AML-193 (cell line): ENCODE measurements at regions not wholly inside any gene's neighbourhood (a gene's known extent, or its start where the extent isn't known, plus 50 kb on each side); places are given as distances from the start of the nearest gene placed in this dataset.

Experiments used
- DNase-seq, 2 experiments: peaks; one replicate each; lab custom pipeline; 2025; lab: John Stamatoyannopoulos, UW

DNA sequence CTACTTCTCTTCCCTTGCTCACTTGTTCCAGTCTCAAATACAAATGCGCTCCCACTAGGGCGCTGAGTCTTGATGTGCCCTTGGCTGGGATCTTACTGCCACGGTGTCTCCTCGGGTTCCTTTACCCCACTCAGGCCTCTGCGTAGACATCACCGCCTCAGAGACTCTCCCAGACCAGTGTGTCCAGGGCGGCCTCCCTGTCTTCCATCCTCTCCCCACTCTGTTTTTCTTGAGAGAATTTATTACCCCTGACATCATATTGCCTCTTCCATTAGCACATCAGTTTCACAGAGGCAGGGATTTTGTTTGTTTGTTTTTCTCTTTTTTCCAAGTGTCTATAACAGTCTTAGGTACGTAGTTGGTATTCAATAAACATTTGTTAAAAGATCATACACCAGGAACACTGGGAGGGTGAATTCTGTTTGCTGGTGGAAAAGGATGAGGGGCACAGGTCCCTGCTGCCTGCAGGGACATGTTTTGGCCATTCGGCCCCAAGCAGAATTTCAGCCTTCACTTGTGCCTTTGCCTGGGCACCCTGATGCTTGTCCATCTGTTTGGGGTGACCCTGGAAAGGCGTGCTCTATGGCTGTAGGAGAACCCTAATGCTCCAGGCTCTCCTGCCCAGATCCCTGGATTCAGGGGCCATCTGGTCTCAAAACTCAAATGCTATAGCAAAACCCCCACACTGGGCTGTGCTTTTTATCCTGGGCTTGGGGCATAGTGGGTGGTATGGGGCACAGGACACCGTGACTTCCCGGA lies 55.0 kb downstream of the RPL37A start:
- DNase-seq: no peak

DNA sequence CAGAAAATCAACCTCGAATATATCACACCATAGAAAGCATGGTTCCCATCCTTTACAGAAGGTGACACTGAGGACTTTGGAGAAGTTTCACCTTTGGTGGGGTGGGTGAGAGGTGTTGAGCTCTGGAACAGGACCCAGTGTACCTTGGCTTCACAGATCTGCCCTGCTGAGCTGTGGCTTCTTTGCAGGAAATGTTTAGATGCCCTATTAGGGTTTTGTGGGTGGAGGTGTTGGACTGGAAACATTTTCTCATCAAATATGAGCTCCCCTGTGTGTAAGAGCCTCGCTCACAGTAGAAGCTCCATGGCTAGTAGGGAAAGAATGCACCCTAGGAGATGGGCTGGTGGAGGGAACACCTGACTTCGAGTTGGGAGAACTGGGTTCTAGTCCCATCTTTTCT lies 55.6 kb downstream of the RPL37A start:
- no peak for DNase-seq

DNA sequence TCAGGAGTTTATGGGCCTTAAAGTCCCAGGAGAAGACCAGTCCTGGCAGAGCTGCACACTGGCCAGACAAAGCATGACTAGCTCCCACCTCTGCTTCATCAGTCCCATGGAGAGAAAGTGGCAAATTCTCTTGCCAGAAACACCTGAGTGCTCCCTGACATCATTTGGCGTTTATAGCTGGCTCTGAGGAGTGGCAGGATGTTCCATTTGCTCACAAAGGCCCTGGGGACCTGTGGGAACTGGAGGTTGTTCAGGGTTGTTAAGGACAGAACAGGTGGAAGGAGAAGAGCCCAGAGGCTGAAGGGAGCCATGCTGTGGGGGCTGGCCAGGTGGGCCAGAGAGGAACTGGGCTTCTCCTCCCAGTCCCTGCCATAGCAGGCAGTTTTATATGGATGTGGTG lies 56.1 kb downstream of the RPL37A start:
- no peak for DNase-seq

DNA sequence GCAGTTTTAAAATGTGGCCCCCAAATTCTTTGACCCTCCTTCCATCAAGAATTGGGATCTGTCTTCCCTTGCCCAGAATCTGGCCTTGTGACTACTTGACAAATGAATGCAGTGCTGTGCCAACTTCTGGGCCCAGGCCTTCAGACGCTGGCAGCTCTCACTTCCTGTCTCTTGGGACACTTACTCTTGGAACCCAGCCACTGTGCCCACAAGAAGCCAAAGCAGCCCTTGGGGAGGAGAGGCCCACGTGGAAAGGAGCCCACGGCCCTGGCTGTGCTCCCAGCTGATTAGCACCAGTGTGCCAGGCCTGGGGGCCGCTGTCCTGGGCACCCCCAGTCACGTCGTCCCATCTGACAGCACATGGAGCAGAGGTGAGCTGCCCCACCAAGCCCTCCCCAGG lies 56.6 kb downstream of the RPL37A start:
- DNase-seq: peak; percentile 51 to 53

DNA sequence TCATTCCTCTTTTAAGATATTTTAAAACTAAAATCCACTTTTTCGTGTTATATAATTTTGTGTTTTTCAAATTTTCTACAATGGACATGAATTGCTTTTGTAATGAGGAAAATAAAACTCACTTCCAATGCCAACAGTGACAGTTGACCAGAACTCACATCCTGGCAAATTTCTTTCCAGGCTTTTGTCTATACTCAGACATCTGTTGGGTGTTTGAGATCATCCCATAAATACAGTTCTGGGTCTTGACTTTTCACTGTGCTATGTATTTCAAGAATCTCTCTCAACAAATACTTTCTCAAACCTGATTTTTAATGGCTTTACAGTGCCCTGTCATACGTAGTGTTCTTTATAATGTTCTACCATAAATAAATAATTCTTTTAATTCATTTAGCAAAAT lies 57.6 kb downstream of the RPL37A start:
- DNase-seq: no peak

DNA sequence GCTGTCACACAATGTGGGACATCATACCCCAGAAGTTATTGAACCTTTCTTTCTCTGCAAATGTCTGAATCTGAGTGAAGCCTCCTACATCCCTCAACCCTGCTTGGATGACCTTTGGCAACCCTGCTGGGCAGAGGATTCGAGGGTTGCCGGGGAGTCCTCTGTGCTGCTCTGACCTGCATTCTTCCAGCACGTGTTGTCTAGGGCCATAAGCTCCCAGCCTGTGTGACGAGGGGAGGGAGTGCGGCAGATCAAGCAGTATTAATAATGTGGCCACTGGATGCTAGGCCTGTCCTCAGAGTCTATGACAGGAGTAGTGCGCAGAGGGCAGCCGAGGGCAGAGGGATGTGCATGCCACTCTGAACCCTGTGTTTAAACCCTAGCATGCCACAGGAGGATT lies 58.8 kb downstream of the RPL37A start:
- no peak for DNase-seq

DNA sequence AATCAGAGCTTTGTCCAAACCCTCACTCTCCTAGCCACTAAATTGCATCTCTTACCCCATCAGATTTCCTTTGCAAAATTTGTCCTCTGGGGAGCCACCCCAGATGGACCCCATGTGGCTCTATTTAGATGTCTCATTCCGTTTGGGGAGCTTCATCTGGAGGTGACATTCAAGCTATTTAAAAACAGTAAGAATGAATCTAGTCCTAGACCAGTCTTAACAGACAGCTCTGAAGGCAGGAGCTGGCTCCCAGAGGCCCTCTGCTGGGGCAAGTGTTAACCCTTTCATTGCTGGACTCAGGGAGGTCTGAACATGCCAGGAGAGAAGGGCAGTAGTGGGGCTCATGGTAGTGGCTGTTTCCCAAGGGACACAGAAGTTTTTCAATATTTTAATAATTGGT lies 59.2 kb downstream of the RPL37A start:
- no peak for DNase-seq

DNA sequence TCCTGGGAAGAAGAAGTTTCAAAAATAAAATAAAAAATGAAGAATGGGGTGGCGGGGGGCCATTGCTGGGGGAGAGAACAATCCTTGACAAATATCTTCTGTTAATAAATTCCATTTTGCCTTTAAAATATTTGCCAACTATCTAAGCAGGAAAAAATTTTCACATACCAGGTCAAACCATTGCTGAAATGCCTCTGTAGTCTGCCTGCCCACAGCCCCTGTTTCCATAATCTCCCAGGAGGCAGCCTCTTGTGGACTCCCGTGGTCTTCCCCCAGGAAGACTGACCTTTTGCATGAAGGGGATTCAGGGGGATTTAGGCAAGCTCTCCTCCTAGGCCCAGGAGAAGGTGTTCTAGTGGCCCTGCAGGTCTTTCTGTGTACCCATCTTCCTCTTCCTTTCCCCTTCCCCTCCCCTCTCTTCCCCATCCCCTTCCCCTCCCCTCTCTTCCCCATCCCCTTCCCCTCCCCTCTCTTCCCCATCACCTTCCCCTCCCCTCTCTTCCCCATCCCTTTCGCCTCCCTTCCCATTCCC lies 61.0 kb downstream of the RPL37A start:
- DNase-seq: no peak

DNA sequence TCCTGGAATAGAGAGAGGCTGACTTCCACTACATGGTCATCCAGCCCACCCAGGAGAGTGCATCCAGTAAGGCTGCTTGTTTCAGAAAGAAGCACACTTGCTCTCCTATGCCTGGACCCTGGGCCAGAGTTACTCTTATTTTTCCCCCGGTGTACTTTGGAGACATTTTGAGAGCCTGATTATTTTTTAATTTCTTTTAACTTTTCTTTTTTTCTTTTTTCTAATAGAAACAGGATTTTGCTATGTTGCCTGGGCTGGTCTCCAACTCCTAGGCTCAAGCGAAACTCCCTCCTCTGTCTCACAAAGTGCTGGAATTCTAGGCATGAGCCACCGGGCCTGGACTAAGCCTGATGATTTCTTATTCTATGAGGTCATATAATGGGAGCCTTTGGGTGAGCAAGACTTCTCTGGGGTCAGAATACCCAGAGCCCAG lies 62.2 kb downstream of the RPL37A start:
- no peak for DNase-seq

DNA sequence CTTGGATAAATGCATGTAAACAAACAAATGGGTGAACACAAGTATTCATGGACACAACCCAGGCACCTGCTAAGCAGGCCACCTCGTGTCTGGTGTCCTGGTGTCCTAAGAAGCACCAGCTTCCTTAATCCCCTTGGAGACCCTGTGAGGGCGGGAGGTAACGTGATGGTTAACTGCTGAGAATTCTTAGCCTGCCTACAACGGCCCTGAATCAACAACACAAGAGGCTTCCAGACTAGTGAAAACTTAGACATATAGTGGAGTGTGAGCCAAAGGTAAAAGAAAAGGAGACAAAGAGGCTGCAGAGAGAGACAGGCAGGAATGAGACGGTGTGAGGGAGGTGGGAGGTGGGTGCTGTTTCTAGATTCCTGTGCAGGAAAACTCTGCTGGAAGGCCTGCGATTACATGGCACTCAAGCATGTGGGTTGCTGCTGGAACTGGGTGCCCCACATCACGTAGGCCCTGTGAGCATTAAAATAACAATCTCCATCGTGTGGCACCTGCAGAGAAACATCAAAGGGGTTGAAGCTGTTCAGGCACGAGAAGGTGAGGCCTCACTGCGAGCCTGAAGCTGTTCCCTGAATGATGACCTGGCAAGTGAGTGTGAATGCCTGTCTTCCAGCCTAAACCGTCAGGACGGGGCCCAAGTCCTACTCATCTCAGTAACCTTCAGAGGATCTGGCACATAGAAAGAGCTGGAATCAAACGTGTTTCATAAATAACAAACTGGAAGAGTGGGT lies 64.2 kb downstream of the RPL37A start:
- no peak for DNase-seq

DNA sequence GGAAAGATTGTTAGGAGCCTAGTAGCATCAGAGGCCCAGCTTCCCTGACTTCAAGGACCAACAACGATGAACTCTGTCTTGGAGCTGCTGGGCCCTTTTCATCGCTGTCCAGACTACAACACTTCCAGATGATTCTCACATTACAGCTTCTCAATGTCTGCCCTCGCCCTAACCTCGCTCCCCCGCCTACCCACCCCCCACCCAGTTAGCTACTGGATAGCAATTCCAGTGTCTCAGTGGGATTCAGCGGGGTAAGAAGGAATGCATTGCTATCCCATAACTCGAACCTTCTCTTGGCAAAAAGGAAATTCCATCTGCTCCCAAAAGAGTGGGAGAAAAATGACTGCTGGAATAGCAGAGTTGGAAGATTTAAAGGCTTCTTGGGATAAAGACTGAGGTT lies 65.0 kb downstream of the RPL37A start:
- DNase-seq: no peak

DNA sequence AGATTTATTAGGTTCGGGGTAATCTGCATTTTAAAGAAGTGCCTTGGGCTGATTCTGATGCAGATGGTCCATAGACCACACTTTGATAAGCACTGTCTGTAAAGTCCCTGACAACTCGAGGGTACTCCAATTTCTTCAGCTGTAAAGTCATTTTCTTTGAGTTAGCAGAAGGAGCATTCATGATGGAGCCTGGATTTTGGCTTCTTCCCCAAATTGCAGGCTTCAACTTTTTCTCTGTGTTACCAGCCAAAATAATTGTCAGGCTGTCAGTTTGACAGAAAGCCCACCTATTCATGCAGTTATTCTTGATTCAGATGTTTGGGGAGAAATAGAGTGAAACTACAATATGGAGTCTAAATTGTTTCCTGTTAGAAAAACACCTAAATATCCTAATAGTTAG lies 66.0 kb downstream of the RPL37A start:
- DNase-seq: no peak

DNA sequence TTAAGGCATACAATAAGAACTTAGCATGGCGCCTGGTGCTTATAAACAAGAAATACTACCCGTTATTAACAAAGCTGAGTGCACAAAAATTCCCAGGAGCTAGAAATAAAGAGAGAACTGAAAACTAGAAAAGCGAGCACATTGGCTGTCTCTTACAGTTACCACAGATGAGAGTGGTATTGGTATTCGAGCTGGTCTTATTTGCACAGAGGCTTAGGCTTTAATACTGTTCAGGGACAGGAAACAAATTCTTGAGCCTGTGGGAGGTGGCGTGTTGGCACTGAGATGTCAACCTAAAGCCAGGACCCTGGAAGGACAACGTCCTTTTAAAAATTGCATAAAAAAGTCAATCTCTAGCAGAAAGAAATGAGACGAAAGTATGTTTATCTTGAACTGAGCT lies 67.3 kb upstream of the IGFBP2 start:
- no peak for DNase-seq

DNA sequence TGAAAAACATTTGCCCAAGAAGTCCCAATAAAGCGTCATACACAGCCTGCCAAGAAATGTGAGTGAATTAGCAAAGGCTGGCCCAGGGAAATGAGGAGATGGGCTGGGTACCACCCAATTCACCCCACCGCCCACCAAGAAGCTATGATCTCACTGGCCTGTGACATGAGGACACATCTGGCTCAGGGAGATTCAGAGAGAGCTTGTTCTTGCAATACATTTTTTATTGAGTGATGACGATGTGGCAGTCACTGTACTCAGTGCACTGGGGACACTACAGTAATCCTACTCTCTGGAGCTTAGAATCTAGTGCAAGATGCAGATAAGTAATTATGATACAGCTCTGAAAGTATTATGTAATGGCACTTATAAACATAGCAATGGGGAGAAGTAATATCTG lies 64.6 kb upstream of the IGFBP2 start:
- no peak for DNase-seq

DNA sequence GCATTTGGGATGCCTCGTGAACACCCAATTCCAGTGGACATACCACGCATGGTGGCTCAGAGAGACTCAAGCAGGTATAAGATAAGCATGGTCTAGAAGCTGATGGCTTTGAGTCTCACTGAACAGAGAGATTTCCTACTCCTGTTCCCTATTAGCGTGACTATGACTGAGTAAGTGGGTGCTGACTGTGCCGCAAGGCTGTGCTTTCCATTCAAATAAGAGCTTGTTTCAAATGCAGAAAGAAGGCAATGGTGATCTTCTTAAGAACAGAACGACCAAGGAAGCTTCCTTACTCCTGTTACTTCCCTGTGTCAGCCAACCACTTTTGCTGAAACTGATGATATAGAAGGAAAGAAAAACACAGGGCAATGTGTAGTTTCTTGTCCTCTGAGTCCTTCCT lies 63.5 kb upstream of the IGFBP2 start:
- no peak for DNase-seq

DNA sequence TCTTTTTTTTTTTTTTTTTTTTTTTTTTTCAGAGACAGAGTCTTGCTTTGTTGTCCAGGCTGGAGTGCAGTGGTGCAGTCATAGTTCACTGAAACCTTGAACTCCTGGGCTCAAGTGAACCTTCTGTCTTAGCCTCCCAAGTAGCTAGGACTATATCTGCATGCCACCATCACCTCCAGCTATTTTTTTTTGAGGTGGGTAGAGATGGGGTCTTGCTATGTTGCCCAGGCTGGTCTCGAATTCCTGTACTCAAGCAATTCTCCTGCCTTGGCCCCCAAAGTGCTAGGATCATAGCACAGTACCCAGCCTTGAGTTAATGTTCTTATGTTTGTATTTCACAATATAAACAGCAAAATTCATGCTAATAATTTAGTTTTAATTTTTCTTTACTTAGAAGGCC lies 62.9 kb upstream of the IGFBP2 start:
- DNase-seq: no peak

DNA sequence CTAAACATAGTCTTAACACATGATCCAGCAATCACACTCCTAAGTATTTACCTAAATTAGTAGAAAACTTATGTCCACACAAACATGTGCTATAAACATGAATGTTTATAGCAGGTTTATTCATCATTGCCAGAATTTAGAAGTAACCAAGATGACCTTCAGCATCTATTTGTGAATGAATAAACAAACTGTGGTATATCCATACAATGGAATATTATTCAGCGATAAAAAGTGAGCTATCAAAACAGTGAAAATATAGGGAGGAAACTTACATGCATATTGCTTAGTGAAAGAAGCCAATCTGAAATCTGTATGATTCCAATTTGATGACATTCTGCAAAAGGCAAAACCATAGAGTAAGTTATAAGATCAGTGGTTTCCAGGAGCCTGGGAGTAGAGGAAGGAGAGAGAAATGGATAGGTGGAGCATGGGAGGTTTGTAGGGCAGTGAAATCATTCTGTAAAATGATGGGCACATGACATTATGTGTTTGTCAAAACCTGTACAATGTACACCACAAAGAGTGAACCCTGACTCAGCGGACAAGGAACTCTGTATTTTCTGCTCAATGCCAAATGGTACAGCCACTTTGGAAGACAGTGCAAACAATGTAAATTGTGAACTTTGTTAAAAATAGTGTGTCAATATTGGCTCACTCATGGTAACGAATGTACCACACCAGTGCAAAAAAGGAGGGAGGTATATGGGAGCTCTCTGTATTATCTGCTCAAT lies 61.9 kb upstream of the IGFBP2 start:
- DNase-seq: no peak

DNA sequence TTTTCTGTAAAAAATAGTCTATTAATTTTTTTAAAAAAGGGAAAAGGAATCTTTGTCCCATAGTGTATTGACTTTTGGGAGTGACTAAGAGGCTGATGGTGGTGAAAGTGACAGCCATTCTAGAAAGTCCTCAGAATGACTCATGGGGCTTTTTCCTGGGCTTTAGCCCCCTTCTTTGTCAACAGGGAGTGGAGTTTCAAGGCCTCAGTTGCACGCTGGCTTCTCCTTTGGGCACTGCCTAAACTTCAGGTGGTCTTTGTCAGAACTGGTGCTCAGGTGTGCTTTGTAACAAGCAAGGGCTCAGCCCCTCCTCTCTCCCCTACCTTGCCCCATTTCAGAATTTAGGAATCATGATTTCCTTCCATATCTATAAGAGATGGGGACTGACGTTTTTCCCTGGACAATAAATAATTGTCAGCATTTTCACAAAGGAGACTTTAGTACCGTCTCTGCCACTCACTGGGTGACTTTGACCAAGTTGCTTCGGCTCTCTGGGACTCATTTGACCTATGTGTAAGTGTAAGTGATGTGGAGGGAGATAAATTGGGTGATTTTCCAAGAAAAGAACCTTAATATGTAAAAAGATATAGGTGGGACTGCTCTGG lies 61.2 kb upstream of the IGFBP2 start:
- no peak for DNase-seq

DNA sequence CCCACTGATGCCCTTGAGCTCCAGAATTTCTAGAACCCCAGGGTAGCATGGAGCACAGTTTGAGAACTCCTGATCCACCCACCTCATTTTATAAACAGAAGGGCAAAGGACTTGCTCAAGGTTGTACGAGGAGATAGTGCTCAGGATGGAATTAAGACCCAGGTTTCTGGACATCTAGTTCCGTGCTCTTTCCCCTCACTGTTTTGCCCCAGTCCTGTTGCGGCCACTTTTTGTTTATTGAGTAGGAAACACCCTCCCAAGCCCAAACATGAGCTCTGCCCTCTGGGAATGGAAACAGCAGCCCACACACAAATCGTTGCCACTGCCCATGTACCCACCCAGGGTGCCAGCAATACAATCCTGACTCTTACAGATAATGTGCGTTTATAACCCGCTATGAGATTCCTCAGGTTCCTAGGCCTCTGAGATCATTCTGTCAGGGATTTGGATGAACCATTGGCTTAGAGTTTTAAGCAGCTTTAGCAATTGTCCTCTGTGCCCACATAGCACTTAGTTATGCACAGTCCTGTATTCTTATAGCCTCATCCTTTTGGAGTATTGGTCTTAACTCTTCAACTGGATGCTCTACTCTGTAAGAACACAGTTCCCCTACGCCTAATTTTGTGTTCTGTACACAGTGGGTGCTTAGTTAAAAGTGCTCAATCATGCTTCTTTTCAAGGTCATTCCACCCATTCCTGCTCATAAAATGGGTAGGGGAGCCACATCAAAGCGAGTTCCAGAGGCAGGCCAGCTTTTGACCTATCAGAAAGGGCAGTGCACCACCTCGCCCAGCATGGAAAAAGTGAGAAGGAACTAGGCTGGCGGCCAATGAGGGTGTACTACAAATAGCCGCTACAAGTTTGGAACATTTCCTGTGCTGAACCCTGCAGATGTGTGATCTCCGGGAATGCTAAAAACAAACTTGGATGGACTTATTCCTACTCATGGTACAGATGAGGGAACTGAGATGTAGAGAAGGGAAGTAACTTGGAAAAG lies 60.3 kb upstream of the IGFBP2 start:
- no peak for DNase-seq

DNA sequence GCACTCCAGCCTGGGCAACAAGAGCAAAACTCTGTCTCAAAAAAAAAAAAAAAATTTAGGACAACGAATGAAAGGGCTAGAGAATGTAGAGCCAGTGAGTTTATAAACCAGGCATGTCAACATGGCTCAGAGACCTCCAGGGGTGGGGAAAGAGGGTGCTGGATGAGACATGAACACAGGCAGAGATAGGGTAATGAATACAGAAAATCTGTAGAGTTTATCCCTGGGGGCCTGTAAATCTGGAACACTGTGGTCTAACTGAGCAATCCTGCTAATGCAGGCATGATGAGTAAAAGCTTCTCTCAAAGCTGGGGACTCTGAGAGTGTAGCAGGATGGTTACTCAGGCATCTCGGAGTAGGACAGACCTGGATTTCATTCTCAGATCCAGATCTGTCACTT lies 59.2 kb upstream of the IGFBP2 start:
- no peak for DNase-seq

DNA sequence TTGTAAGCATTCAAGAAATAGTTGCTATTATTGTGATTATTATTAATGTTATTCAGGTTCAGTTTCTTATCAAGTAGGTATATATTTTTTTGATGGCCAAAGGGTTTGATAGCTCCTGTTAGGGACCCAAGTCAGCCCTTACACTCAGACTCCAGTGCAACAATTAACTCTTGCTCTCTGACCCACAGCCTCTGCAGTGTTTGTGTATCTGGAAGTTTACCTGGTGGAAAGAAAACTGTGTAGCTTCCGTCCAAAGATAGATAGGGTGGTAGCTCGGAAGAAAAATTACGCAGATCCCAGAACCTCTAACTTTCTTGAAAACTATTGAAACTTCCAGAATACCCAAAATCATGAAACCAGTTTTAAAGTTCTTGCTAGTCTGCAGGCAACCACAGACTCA lies 58.6 kb upstream of the IGFBP2 start:
- DNase-seq: no peak
